ENCODE measurements at regions not wholly inside any gene's neighbourhood (a gene's known extent, or its start where the extent isn't known, plus 50 kb on each side); places are given as distances from the start of the nearest gene placed in this dataset.

DNA sequence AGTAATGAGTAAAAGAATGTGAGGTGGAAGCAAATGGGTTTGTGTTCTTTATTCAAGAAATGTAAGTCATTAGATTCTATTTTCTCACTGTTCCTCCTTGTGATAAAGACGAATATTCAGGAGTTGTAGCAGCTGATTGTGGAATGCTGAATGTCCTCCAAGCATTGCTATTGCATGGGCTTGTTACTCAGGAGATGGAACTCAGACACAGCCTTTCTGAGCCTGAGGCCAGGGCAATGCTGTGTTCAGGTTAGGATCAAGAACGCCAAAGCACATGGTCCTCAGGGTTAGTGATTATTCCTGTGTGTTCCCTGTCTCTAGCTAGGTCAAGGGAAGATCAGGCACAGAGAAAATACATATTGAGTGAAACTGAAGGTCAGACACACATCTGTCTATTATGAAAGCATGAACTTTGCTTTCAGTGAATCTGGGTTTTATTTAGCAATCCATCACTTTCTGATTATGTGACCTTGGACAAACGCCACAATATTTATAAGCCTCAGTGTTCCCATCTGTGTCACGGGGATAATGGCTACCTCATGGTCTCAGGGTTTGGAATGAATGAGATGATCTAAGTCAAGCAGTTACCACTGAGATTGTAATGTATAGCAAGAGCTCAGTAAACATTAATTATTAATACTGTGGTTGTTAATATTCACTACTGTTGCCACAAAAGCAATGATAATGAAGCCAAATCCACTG lies 426.8 kb upstream of the DYNLRB2 start:
- Mint-ChIP-seq H3K27me3 (peaks cover 9% of the 10 kb centered on the region), H3K27ac (no peak overlapping the region), H3K4me1 (ENCODE audit: low read depth) (no peaks in the 10 kb centered on the region), H3K36me3 (ENCODE audit: low read depth) (no peaks in the 10 kb centered on the region), H3K9me3 (no peaks in the 10 kb centered on the region), H3K4me3 (no peak overlapping the region)
- Histone ChIP-seq H3K27ac (ENCODE audit: low read depth in 1 of 2, low read length in 2 of 2) (no peak overlapping the region), H3K4me1 (ENCODE audit: insufficient read depth, low read length) (no peaks in the 10 kb centered on the region), H3K9me3 (ENCODE audit: control insufficient read depth in 1 of 2, insufficient read depth in 1 of 2, low read length in 2 of 2) (no peaks in the 10 kb centered on the region), H3K4me3 (ENCODE audit: low read length) (no peak overlapping the region), H3K27me3 (ENCODE audit: control insufficient read depth in 1 of 2, insufficient read depth in 2 of 2, low read length in 2 of 2) (peaks cover under 1 to 4% of the 10 kb centered on the region in 2 experiments), H3K36me3 (ENCODE audit: insufficient read depth, low read length) (no peaks in the 10 kb centered on the region)
- ChIA-PET POLR2A (no interaction called here), CTCF (no interaction called here)
- TF ChIP-seq, protein P1, sequence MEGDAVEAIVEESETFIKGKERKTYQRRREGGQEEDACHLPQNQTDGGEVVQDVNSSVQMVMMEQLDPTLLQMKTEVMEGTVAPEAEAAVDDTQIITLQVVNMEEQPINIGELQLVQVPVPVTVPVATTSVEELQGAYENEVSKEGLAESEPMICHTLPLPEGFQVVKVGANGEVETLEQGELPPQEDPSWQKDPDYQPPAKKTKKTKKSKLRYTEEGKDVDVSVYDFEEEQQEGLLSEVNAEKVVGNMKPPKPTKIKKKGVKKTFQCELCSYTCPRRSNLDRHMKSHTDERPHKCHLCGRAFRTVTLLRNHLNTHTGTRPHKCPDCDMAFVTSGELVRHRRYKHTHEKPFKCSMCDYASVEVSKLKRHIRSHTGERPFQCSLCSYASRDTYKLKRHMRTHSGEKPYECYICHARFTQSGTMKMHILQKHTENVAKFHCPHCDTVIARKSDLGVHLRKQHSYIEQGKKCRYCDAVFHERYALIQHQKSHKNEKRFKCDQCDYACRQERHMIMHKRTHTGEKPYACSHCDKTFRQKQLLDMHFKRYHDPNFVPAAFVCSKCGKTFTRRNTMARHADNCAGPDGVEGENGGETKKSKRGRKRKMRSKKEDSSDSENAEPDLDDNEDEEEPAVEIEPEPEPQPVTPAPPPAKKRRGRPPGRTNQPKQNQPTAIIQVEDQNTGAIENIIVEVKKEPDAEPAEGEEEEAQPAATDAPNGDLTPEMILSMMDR (IDR thresholded peaks at IDR 0.05): no peak
- DNase-seq (no peak), ATAC-seq (ENCODE audit: poor library complexity) (no peak)
- intact Hi-C loops (cut with DNase I, micrococcal nuclease): no loop called here

DNA sequence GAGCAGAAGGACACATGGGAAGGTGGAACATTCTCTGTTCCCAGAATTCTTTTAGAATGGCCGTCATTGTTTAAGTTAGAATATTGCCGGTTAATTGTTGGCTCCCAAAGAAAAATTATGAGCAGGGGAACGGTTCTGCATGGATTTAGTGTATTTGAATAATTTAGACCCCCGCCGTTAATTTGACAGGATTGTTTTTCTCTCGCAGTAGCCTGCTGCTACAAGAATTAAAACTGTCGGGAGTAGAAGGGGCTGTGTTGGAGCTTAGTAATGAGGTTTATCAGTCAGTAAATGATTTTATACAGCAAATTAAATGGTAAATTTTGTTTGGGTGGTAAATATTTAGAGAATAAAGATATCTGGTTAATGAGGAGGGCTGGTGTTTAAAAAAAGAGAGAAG lies 431.2 kb upstream of the DYNLRB2 start:
- Mint-ChIP-seq H3K4me1 (ENCODE audit: low read depth) (no peaks in the 10 kb centered on the region), H3K36me3 (ENCODE audit: low read depth) (no peaks in the 10 kb centered on the region), H3K9me3 (no peaks in the 10 kb centered on the region), H3K27ac (no peak overlapping the region), H3K4me3 (no peak overlapping the region), H3K27me3 (peaks cover 9% of the 10 kb centered on the region)
- ATAC-seq (ENCODE audit: poor library complexity) (no peak), DNase-seq (no peak)
- H3K4me3 ChIP-seq (ENCODE audit: low read length): no peak overlapping the region
- no peaks in the 10 kb centered on the region for H3K9me3 ChIP-seq (ENCODE audit: control insufficient read depth in 1 of 2, insufficient read depth in 1 of 2, low read length in 2 of 2)
- H3K27ac ChIP-seq (ENCODE audit: low read depth in 1 of 2, low read length in 2 of 2): no peak overlapping the region
- ChIA-PET POLR2A (no interaction called here), CTCF (no interaction called here)
- TF ChIP-seq, protein P1 (IDR thresholded peaks at IDR 0.05): no peak
- H3K4me1 ChIP-seq (ENCODE audit: insufficient read depth, low read length): no peaks in the 10 kb centered on the region
- intact Hi-C loops (cut with DNase I, micrococcal nuclease): no loop called here
- H3K27me3 ChIP-seq (ENCODE audit: control insufficient read depth in 1 of 2, insufficient read depth in 2 of 2, low read length in 2 of 2): peaks cover 0 to 5% of the 10 kb centered on the region in 2 experiments
- H3K36me3 ChIP-seq (ENCODE audit: insufficient read depth, low read length): no peaks in the 10 kb centered on the region

DNA sequence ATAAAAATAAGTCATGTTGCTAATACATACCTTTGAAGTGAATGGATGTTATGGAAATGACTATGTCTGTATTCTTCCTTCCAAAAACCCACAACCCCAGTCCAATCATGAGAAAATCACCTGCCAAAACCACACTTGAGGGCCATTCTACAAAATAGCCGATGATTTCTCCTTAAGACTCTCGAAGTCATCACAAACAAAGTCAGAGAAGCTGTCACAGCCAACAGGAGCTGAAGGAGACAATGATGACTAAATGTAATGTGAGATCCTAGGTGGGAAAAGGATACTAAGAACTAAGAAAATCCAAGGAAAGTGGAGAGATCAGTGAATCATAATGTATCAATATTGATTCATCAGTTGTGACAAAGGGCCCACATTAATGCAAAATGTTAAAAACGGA lies 432.9 kb upstream of the DYNLRB2 start:
- no peak overlapping the region for H3K27ac Mint-ChIP-seq
- CTCF ChIA-PET: no interaction called here
- ATAC-seq (ENCODE audit: poor library complexity): no peak
- H3K27ac ChIP-seq (ENCODE audit: low read depth in 1 of 2, low read length in 2 of 2): no peak overlapping the region
- POLR2A ChIA-PET: no interaction called here
- H3K4me1 Mint-ChIP-seq (ENCODE audit: low read depth): no peaks in the 10 kb centered on the region
- H3K9me3 ChIP-seq (ENCODE audit: control insufficient read depth in 1 of 2, insufficient read depth in 1 of 2, low read length in 2 of 2): no peaks in the 10 kb centered on the region
- no peak for DNase-seq
- no peaks in the 10 kb centered on the region for H3K36me3 ChIP-seq (ENCODE audit: insufficient read depth, low read length)
- H3K27me3 Mint-ChIP-seq: peaks cover 17% of the 10 kb centered on the region
- H3K9me3 Mint-ChIP-seq: no peaks in the 10 kb centered on the region
- intact Hi-C loops (cut with DNase I, micrococcal nuclease): no loop called here
- no peaks in the 10 kb centered on the region for H3K4me1 ChIP-seq (ENCODE audit: insufficient read depth, low read length)
- no peak overlapping the region for H3K4me3 Mint-ChIP-seq
- no peaks in the 10 kb centered on the region for H3K36me3 Mint-ChIP-seq (ENCODE audit: low read depth)
- H3K4me3 ChIP-seq (ENCODE audit: low read length): no peak overlapping the region
- TF ChIP-seq, protein P1 (IDR thresholded peaks at IDR 0.05): no peak
- H3K27me3 ChIP-seq (ENCODE audit: control insufficient read depth in 1 of 2, insufficient read depth in 2 of 2, low read length in 2 of 2): peaks cover 0 to 5% of the 10 kb centered on the region in 2 experiments

All from CD4-positive, alpha-beta T cell (primary cell).